ENCODE measurements at regions not wholly inside any gene's neighbourhood (a gene's known extent, or its start where the extent isn't known, plus 50 kb on each side); places are given as distances from the start of the nearest gene placed in this dataset.

DNA sequence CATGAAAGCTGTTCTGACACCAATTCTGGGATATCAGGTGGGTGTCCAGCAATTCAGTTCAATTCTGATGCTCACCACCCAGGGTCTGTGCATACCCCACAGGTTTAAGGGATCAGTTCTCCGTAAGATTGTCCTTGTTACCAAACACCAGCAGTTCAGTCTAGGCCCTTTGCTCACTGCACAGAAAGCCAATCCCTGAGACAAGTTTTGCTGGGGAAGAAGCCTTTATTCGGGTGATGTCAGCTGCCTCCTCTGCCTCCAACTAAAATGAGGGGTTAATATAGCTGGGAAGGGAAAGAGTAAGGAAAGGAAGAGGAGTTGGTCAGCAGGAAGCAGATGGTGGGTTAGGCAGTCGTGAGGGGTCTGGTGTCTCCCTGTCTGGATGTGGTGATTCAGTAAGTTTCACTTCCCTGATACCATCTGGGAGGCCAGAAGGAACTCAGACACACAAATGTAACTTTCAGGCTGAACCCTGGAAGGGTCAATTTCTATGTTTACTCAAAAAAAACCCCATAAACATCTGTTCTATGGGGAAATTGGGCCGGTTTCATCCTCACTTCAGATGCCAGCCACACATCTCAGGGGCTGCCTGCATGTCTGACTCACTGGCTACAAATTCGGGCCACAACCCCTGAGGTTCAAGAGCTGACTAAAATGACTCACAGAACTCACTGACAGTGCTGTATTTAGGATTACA, 83.3 kb upstream of the PGBD5 start:
- Mint-ChIP-seq H3K27ac (no peak overlapping the region), H3K4me1 (peaks cover 6% of the 10 kb centered on the region), H3K36me3 (no peaks in the 10 kb centered on the region), H3K9me3 (no peaks in the 10 kb centered on the region), H3K4me3 (no peak overlapping the region)
- ATAC-seq (peak; percentile 75), DNase-seq (ENCODE audit: low spot score in 2 of 2) (no peak)

- DNase-seq (ENCODE audit: low spot score in 2 of 2) (no peak), ATAC-seq (no peak)
- Mint-ChIP-seq H3K4me1 (peaks cover 6% of the 10 kb centered on the region), H3K27ac (no peak overlapping the region), H3K9me3 (no peaks in the 10 kb centered on the region), H3K36me3 (no peaks in the 10 kb centered on the region), H3K4me3 (no peak overlapping the region)
These were observed 81.7 kb upstream of the PGBD5 start for GRCh38 chr1:230507666-230508402.

- Mint-ChIP-seq H3K4me3 (no peak overlapping the region), H3K36me3 (no peaks in the 10 kb centered on the region), H3K4me1 (peaks cover 6% of the 10 kb centered on the region), H3K27ac (no peak overlapping the region), H3K9me3 (no peaks in the 10 kb centered on the region)
- no peak for ATAC-seq
- no peak for DNase-seq (ENCODE audit: low spot score in 2 of 2)
These were observed 81.1 kb upstream of the PGBD5 start for GRCh38 chr1:230507236-230507635.

- ATAC-seq = no peak
- Mint-ChIP-seq H3K9me3 (no peaks in the 10 kb centered on the region), H3K36me3 (no peaks in the 10 kb centered on the region), H3K4me3 (no peak overlapping the region), H3K4me1 (peaks cover 6% of the 10 kb centered on the region), H3K27ac (no peak overlapping the region)
- no peak for DNase-seq (ENCODE audit: low spot score in 2 of 2)
These were observed 80.3 kb upstream of the PGBD5 start for GRCh38 chr1:230506451-230506850.

- DNase-seq (ENCODE audit: low spot score in 2 of 2) (no peak), ATAC-seq (no peak)
- Mint-ChIP-seq H3K27ac (no peak overlapping the region), H3K36me3 (no peaks in the 10 kb centered on the region), H3K4me1 (peaks cover 6% of the 10 kb centered on the region), H3K9me3 (no peaks in the 10 kb centered on the region), H3K4me3 (no peak overlapping the region)
These were observed 78.2 kb upstream of the PGBD5 start for GRCh38 chr1:230504310-230504709.

GRCh38 chr1:230503726-230504125, 77.6 kb upstream of the PGBD5 start:
- ATAC-seq (no peak), DNase-seq (ENCODE audit: low spot score in 2 of 2) (no peak)
- Mint-ChIP-seq H3K4me3 (no peak overlapping the region), H3K27ac (no peak overlapping the region), H3K4me1 (peaks cover 6% of the 10 kb centered on the region), H3K9me3 (no peaks in the 10 kb centered on the region), H3K36me3 (no peaks in the 10 kb centered on the region)

DNA sequence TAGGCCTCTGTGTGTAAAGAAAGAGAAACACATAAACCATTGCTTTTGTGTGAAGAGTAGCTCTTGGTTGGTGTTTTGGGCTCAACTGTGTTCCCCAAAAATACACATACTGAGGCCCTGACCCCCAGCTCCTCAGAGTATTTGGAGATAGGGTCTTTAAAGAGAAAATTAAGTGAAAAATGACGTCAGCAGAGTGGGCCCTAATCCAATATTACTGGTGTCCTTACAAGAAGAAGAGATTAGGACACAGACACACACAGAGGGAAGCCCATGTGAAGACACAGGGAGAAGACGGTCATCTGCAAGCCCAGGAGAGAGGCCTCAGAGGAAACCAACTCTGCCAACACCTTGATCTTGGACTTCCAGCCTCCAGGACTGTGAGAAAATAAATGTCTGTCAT, 76.9 kb upstream of the PGBD5 start:
- DNase-seq (ENCODE audit: low spot score in 2 of 2) (no peak), ATAC-seq (no peak)
- Mint-ChIP-seq H3K4me1 (peaks cover 6% of the 10 kb centered on the region), H3K36me3 (no peaks in the 10 kb centered on the region), H3K4me3 (no peak overlapping the region), H3K9me3 (no peaks in the 10 kb centered on the region), H3K27ac (no peak overlapping the region)

- Mint-ChIP-seq H3K27ac (no peak overlapping the region), H3K4me3 (no peak overlapping the region), H3K4me1 (no peaks in the 10 kb centered on the region), H3K36me3 (no peaks in the 10 kb centered on the region), H3K9me3 (no peaks in the 10 kb centered on the region)
- DNase-seq (ENCODE audit: low spot score in 2 of 2) = no peak
- ATAC-seq = no peak
These were observed 76.2 kb upstream of the PGBD5 start for GRCh38 chr1:230502306-230502705.

DNA sequence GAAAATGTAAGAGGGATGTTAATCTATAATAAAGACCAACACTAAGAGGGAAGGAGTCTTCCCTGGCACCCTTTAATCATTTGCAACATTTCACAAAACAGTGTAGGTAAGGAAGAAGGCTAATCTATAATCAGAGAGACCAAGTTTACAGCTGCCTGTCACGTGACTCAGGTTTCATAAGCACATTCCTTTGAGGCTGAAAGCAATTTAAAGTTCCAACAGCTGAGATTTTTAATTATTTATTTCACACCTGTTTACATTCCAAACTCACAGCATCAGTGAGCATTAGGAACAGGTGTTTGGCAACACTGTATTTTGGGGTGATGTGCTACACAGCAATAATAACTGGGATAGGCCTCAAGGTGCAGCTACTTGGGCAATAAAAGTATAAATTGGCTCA, 75.7 kb upstream of the PGBD5 start:
- Mint-ChIP-seq H3K4me1 (no peaks in the 10 kb centered on the region), H3K27ac (no peak overlapping the region), H3K9me3 (no peaks in the 10 kb centered on the region), H3K36me3 (no peaks in the 10 kb centered on the region), H3K4me3 (no peak overlapping the region)
- DNase-seq (ENCODE audit: low spot score in 2 of 2) (no peak), ATAC-seq (no peak)

- no peak overlapping the region for H3K4me3 Mint-ChIP-seq
- no peaks in the 10 kb centered on the region for H3K4me1 Mint-ChIP-seq
- no peak for ATAC-seq
These were observed 75.1 kb upstream of the PGBD5 start for GRCh38 chr1:230501242-230501641.

DNA sequence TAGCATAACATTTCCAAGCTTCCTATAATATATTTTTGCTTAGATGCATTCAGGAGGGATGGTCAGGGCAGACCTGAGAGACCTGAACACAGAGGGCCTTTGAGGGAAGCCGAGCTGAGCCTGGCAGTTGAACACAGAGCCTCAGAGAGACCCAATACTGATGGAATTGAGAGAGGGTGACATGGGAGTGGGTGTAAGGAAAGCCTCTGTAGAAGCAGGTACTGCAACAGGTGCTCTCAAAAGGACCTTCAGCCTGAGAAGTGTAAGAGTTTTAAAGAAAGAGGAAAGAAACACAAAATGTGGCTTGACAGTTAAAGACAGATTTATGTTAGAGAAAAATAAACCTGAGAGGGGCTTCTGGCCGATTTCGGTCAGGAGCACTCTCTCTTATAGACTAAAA, 73.9 kb upstream of the PGBD5 start:
- ATAC-seq = no peak
- H3K9me3 Mint-ChIP-seq = no peaks in the 10 kb centered on the region
- H3K36me3 Mint-ChIP-seq = no peaks in the 10 kb centered on the region
- no peak overlapping the region for H3K4me3 Mint-ChIP-seq
- DNase-seq (ENCODE audit: low spot score in 2 of 2) = no peak
- no peaks in the 10 kb centered on the region for H3K4me1 Mint-ChIP-seq
- H3K27ac Mint-ChIP-seq = no peak overlapping the region

More at GRCh38 chr1:230501242-230501641, 75.1 kb upstream of the PGBD5 start:
- Mint-ChIP-seq H3K36me3 (no peaks in the 10 kb centered on the region), H3K27ac (no peak overlapping the region), H3K9me3 (no peaks in the 10 kb centered on the region)
- DNase-seq (ENCODE audit: low spot score in 2 of 2) = no peak

- no peaks in the 10 kb centered on the region for H3K4me1 Mint-ChIP-seq
- H3K36me3 Mint-ChIP-seq = no peaks in the 10 kb centered on the region
- DNase-seq (ENCODE audit: low spot score in 2 of 2) (no peak), ATAC-seq (no peak)
- no peak overlapping the region for H3K27ac Mint-ChIP-seq
- H3K4me3 Mint-ChIP-seq = no peak overlapping the region
- no peaks in the 10 kb centered on the region for H3K9me3 Mint-ChIP-seq
These were observed 73.4 kb upstream of the PGBD5 start for GRCh38 chr1:230499496-230499895.

GRCh38 chr1:230498704-230499103, 72.6 kb upstream of the PGBD5 start:
- DNase-seq (ENCODE audit: low spot score in 2 of 2) (no peak), ATAC-seq (no peak)
- H3K4me1 Mint-ChIP-seq = no peaks in the 10 kb centered on the region
- H3K36me3 Mint-ChIP-seq = no peaks in the 10 kb centered on the region
- peak overlapping the region; percentile 5 for H3K27ac Mint-ChIP-seq
- no peaks in the 10 kb centered on the region for H3K9me3 Mint-ChIP-seq
- no peak overlapping the region for H3K4me3 Mint-ChIP-seq

DNA sequence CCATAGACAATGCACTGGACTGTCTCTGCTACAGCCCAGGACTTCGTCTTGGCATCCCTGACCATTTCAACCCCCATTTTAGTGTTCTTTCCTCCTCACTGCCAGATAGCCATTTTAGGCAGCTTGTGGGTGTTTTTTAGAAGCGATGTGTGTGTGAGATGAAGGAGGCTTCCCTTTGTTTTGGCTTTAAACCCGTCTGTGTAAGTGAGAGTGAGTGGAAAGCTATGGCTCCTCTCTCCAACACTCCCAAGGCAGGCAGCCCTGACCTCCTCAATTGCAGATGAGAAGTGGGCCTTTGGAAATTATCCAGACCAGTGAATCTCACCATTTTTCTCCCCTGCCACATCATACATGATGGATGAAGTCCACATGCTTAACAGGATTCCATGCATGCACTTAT, 70.3 kb upstream of the PGBD5 start:
- no peak overlapping the region for H3K27ac Mint-ChIP-seq
- ATAC-seq (no peak), DNase-seq (ENCODE audit: low spot score in 2 of 2) (no peak)
- H3K9me3 Mint-ChIP-seq = no peaks in the 10 kb centered on the region
- no peaks in the 10 kb centered on the region for H3K4me1 Mint-ChIP-seq
- no peaks in the 10 kb centered on the region for H3K36me3 Mint-ChIP-seq
- H3K4me3 Mint-ChIP-seq = no peak overlapping the region

GRCh38 chr1:230495891-230496385, 69.8 kb upstream of the PGBD5 start:
- H3K4me3 Mint-ChIP-seq = no peak overlapping the region
- H3K36me3 Mint-ChIP-seq = no peaks in the 10 kb centered on the region
- H3K27ac Mint-ChIP-seq = no peak overlapping the region
- ATAC-seq = no peak
- no peaks in the 10 kb centered on the region for H3K4me1 Mint-ChIP-seq
- H3K9me3 Mint-ChIP-seq = no peaks in the 10 kb centered on the region
- DNase-seq (ENCODE audit: low spot score in 2 of 2) = no peak

- Mint-ChIP-seq H3K4me1 (no peaks in the 10 kb centered on the region), H3K27ac (no peak overlapping the region), H3K4me3 (no peak overlapping the region), H3K9me3 (no peaks in the 10 kb centered on the region), H3K36me3 (no peaks in the 10 kb centered on the region)
- ATAC-seq = no peak
- DNase-seq (ENCODE audit: low spot score in 2 of 2) = no peak
These were observed 68.9 kb upstream of the PGBD5 start for GRCh38 chr1:230495076-230495475.

All from stimulated activated effector memory CD8-positive, alpha-beta T cell treated with anti-CD3 and anti-CD28 coated beads, Interleukin-12 subunit alpha, Interleukin-12 subunit beta, amount 100 ng/mL, for 72 hours (primary cell).